MCF 10A (cell line): ENCODE measurements at regions not wholly inside any gene's neighbourhood (a gene's known extent, or its start where the extent isn't known, plus 50 kb on each side); places are given as distances from the start of the nearest gene placed in this dataset.

Experiments used
- BruUV-seq: library from RNA; stranded (reverse); fragments of 400-500 nt; replicated peaks from 2 replicates; lab custom pipeline; 2021; lab: Mats Ljungman, UMichigan
- CTCF ChIA-PET: fragments of 300-600 bp; sonication (Branson Sonifier 250); formaldehyde crosslinking; extraction: SDS; loops from one replicate; lab custom pipeline; 2021; ENCODE audit warnings: antibody characterized with exemption, inconsistent platforms; lab: Yijun Ruan, JAX
- POLR2A ChIA-PET: fragments of 300-600, 350-650 bp; sonication (Branson Sonifier 250); formaldehyde crosslinking; extraction: SDS; loops from one replicate; lab custom pipeline; 2020; ENCODE audit warnings: antibody characterized with exemption, inconsistent platforms; lab: Yijun Ruan, JAX
- DNase-seq: peaks from one replicate; pipeline ENCODE4 v3.0.0-alpha.2; 2018; ENCODE audit not compliant: unreplicated experiment
- H3K27ac Mint-ChIP-seq: one replicate; pipeline ENCODE4 v1.8.0; 2022; ENCODE audit warnings: mild to moderate bottlenecking, low read depth, mixed read lengths; ENCODE audit not compliant: unreplicated experiment
- H3K27me3 Mint-ChIP-seq: one replicate; pipeline ENCODE4 v1.8.0; 2022; ENCODE audit warnings: mixed read lengths; ENCODE audit not compliant: insufficient read depth, unreplicated experiment
- H3K36me3 Mint-ChIP-seq: one replicate; pipeline ENCODE4 v1.8.0; 2022; ENCODE audit warnings: mild to moderate bottlenecking, moderate library complexity, mixed read lengths; ENCODE audit not compliant: insufficient read depth, unreplicated experiment
- H3K4me1 Mint-ChIP-seq: one replicate; pipeline ENCODE4 v1.8.0; 2022; ENCODE audit warnings: mixed read lengths; ENCODE audit not compliant: insufficient read depth, unreplicated experiment
- H3K4me3 Mint-ChIP-seq: one replicate; pipeline ENCODE4 v1.8.0; 2022; ENCODE audit warnings: mild to moderate bottlenecking, moderate library complexity, mixed read lengths; ENCODE audit not compliant: unreplicated experiment
- H3K9me3 Mint-ChIP-seq: one replicate; pipeline ENCODE4 v1.8.0; 2022; ENCODE audit warnings: mixed read lengths; ENCODE audit not compliant: unreplicated experiment
- CTCF ChIP-seq: fragments of 200-600 bp; IDR thresholded peaks from one replicate; pipeline ENCODE4 v1.8.0; 2022; ENCODE audit warnings: antibody characterized with exemption, mild to moderate bottlenecking; ENCODE audit not compliant: unreplicated experiment
- intact Hi-C: fragments of 100-400 bp; cut with micrococcal nuclease; formaldehyde crosslinking; loops from 2 replicates; pipeline ENCODE4 v1.14.1; 2022

- Mint-ChIP-seq H3K4me3 (no peak overlapping the region), H3K27ac (no peak overlapping the region), H3K36me3 (no peaks in the 10 kb centered on the region), H3K4me1 (peaks cover 44% of the 10 kb centered on the region), H3K9me3 (no peaks in the 10 kb centered on the region), H3K27me3 (no peaks in the 10 kb centered on the region)
- no peak for TF ChIP-seq CTCF
- BruUV-seq: no TSS peak
- ChIA-PET CTCF (interaction anchor here (0.5 to 6.9 kb wide), 8 partner anchors 15 to 1365 kb away, joined by 3 to 71 read pairs (median 4); partner anchors contain the start of gene MAFB), POLR2A (interaction anchor here (0.7 to 6.3 kb wide), 6 partner anchors 101 to 677 kb away, joined by 3 to 105 read pairs (median 4); partner anchors contain the start of gene MAFB)
- intact Hi-C loops: no loop called here
- no peak for DNase-seq
Observed at GRCh38 chr20:40282541-40282940, 406.5 kb downstream of the MAFB start.

- no peaks in the 10 kb centered on the region for H3K27me3 Mint-ChIP-seq
- H3K27ac Mint-ChIP-seq: no peak overlapping the region
- POLR2A ChIA-PET: interaction anchor here (0.7 to 0.8 kb wide), 2 partner anchors 284 to 1112 kb away, joined by 3 to 4 read pairs; no protein-coding TSS in a partner anchor
- intact Hi-C loops: no loop called here
- H3K4me3 Mint-ChIP-seq: no peak overlapping the region
- no peak for TF ChIP-seq CTCF
- H3K9me3 Mint-ChIP-seq: no peaks in the 10 kb centered on the region
- CTCF ChIA-PET: interaction anchor here (0.6 to 1.0 kb wide), 4 partner anchors 15 to 824 kb away, joined by 3 to 4 read pairs (median 3); no protein-coding TSS in a partner anchor
- BruUV-seq: no TSS peak
- DNase-seq: no peak
- H3K36me3 Mint-ChIP-seq: no peaks in the 10 kb centered on the region
- peaks cover 28% of the 10 kb centered on the region for H3K4me1 Mint-ChIP-seq
Observed at GRCh38 chr20:40280616-40281015, 408.4 kb downstream of the MAFB start.

DNA sequence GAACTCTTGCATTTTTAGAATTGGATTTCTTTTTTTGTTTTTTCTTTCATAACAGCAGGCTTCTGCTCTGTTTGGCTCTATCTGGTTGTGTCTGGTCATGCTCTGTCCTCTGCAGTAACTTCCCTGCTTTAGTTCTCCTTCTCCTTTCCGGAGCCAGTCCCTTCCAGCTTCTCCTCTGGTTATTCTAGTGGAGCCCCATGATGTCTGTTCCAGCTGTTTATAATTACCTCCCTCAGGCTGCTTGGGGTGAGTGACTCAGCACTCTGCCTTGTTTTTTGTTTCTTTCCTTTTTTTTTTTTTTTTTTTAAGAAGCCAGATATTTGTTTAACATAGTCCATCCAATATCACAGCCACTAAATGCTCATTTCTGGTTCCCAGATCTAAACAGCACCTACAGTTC is 409.6 kb downstream of the MAFB start:
- Mint-ChIP-seq H3K27me3 (no peaks in the 10 kb centered on the region), H3K36me3 (no peaks in the 10 kb centered on the region), H3K4me3 (no peak overlapping the region), H3K27ac (peak overlapping the region; percentile 84), H3K9me3 (no peaks in the 10 kb centered on the region), H3K4me1 (peaks cover 28% of the 10 kb centered on the region)
- POLR2A ChIA-PET: interaction anchor here (0.7 to 2.1 kb wide), 5 partner anchors 11 to 1073 kb away, joined by 3 to 15 read pairs (median 4); partner anchors contain the start of gene MAFB
- CTCF ChIA-PET: interaction anchor here (0.6 to 5.1 kb wide), 11 partner anchors 8 to 1614 kb away, joined by 3 to 54 read pairs (median 4); partner anchors contain the start of gene MAFB
- BruUV-seq: no TSS peak
- peak; percentile 84 for DNase-seq
- TF ChIP-seq CTCF: no peak
- intact Hi-C loops: no loop called here

- no peaks in the 10 kb centered on the region for H3K9me3 Mint-ChIP-seq
- no peak for DNase-seq
- ChIA-PET POLR2A (interaction anchor here (0.9 to 2.1 kb wide), 7 partner anchors 8 to 412 kb away, joined by 3 to 15 read pairs (median 4); partner anchors contain the start of gene MAFB), CTCF (interaction anchor here (0.6 to 5.1 kb wide), 13 partner anchors 8 to 1779 kb away, joined by 3 to 54 read pairs (median 3); partner anchors contain the start of gene MAFB)
- no peak overlapping the region for H3K4me3 Mint-ChIP-seq
- H3K27ac Mint-ChIP-seq: no peak overlapping the region
- H3K36me3 Mint-ChIP-seq: no peaks in the 10 kb centered on the region
- no TSS peak for BruUV-seq
- H3K27me3 Mint-ChIP-seq: no peaks in the 10 kb centered on the region
- TF ChIP-seq CTCF: no peak
- peaks cover 21% of the 10 kb centered on the region for H3K4me1 Mint-ChIP-seq
- intact Hi-C loops: no loop called here
Observed at GRCh38 chr20:40278673-40279072, 410.4 kb downstream of the MAFB start.
